ENCODE measurements at regions not wholly inside any gene's neighbourhood (a gene's known extent, or its start where the extent isn't known, plus 50 kb on each side); places are given as distances from the start of the nearest gene placed in this dataset.
A peak's percentile ranks its signal among the peaks of the same experiment; 100 is the strongest.

- DNase-seq (ENCODE audit: low read depth), result peak; percentile 24
Observed at GRCh38 chr2:221060376-221060775, 511.7 kb downstream of the EPHA4 start.

- no peak for DNase-seq (ENCODE audit: low read depth)
Observed at GRCh38 chr2:221063568-221063967, 508.5 kb downstream of the EPHA4 start.

GRCh38 chr2:221064058-221064854 is 507.8 kb downstream of the EPHA4 start:
- no peak for DNase-seq (ENCODE audit: low read depth)

- no peak for DNase-seq (ENCODE audit: low read depth)
Observed at GRCh38 chr2:221064880-221065279, 507.2 kb downstream of the EPHA4 start.

- peak; percentile 8 for DNase-seq (ENCODE audit: low read depth)
Observed at GRCh38 chr2:221068123-221068522, 504.0 kb downstream of the EPHA4 start.

- no peak for DNase-seq (ENCODE audit: low read depth)
Observed at GRCh38 chr2:221070106-221070505, 502.0 kb downstream of the EPHA4 start.

- no peak for DNase-seq (ENCODE audit: low read depth)
Observed at GRCh38 chr2:221073326-221074049, 498.6 kb downstream of the EPHA4 start.

- no peak for DNase-seq (ENCODE audit: low read depth)
Observed at GRCh38 chr2:221074238-221074637, 497.9 kb downstream of the EPHA4 start.

- DNase-seq (ENCODE audit: low read depth), result peak; percentile 21
Observed at GRCh38 chr2:221075203-221075602, 496.9 kb downstream of the EPHA4 start.

- DNase-seq (ENCODE audit: low read depth), result no peak
Observed at GRCh38 chr2:221077251-221077650, 494.9 kb downstream of the EPHA4 start.

GRCh38 chr2:221077799-221078198 is 494.3 kb downstream of the EPHA4 start:
- no peak for DNase-seq (ENCODE audit: low read depth)

GRCh38 chr2:221085341-221085900 is 486.7 kb downstream of the EPHA4 start:
- no peak for DNase-seq (ENCODE audit: low read depth)

- no peak for DNase-seq (ENCODE audit: low read depth)
Observed at GRCh38 chr2:221085936-221086335, 486.2 kb downstream of the EPHA4 start.

GRCh38 chr2:221087779-221088178 is 484.3 kb downstream of the EPHA4 start:
- DNase-seq (ENCODE audit: low read depth), result no peak

GRCh38 chr2:221088506-221088905 is 483.6 kb downstream of the EPHA4 start:
- no peak for DNase-seq (ENCODE audit: low read depth)

- no peak for DNase-seq (ENCODE audit: low read depth)
Observed at GRCh38 chr2:221095356-221095755, 476.7 kb downstream of the EPHA4 start.

GRCh38 chr2:221096706-221097567 is 475.2 kb downstream of the EPHA4 start:
- DNase-seq (ENCODE audit: low read depth), result no peak

GRCh38 chr2:221097568-221097915 is 474.6 kb downstream of the EPHA4 start:
- peak; percentile 39 for DNase-seq (ENCODE audit: low read depth)

- no peak for DNase-seq (ENCODE audit: low read depth)
Observed at GRCh38 chr2:221097949-221098348, 474.2 kb downstream of the EPHA4 start.

- peak; percentile 3 for DNase-seq (ENCODE audit: low read depth)
Observed at GRCh38 chr2:221100467-221101089, 471.5 kb downstream of the EPHA4 start.

- DNase-seq (ENCODE audit: low read depth), result no peak
Observed at GRCh38 chr2:221102896-221103688, 469.0 kb downstream of the EPHA4 start.

All from amniotic epithelial cell (primary cell).